SK-N-SH treated with all-trans-retinoic acid at 6 μM for 48 hours (cell line): ENCODE measurements at regions not wholly inside any gene's neighbourhood (a gene's known extent, or its start where the extent isn't known, plus 50 kb on each side); places are given as distances from the start of the nearest gene placed in this dataset.

Experiments used
- ATAC-seq: fragments of 200-7000 bp; cut with Tn5 transposase; 3 replicates; pipeline ENCODE4 v1.9.1; 2020; ENCODE audit warnings: mild to moderate bottlenecking, moderate library complexity
- ARNTL ChIP-seq: fragments of 450-650 bp; formaldehyde crosslinking; IDR thresholded peaks from 2 replicates; pipeline ENCODE4 v1.5.0; 2020; ENCODE audit warnings: low read depth, mild to moderate bottlenecking, moderate library complexity, borderline replicate concordance
- GLIS3 ChIP-seq: fragments of 250-450 bp; sonication (Bioruptor Pico); IDR thresholded peaks from 2 replicates; pipeline ENCODE4 v1.5.0; 2020; ENCODE audit warnings: mild to moderate bottlenecking, moderate library complexity
- PPARA ChIP-seq: fragments of 250-450 bp; sonication (Bioruptor Pico); IDR thresholded peaks from 2 replicates; pipeline ENCODE4 v1.5.0; 2020; ENCODE audit warnings: mild to moderate bottlenecking, borderline replicate concordance
- ZFP30 ChIP-seq: fragments of 450-650 bp; formaldehyde crosslinking; IDR thresholded peaks from 2 replicates; pipeline ENCODE4 v1.5.0; 2022; ENCODE audit warnings: mild to moderate bottlenecking, moderate library complexity

- ATAC-seq, result no peak
- TF ChIP-seq PPARA (CRISPR knock-in tag) (no peak), ARNTL (CRISPR knock-in tag) (no peak), GLIS3 (CRISPR knock-in tag) (no peak), ZFP30 (CRISPR knock-in tag) (no peak)
These were observed 506.7 kb downstream of the POM121L12 start for GRCh38 chr7:53542157-53542556.
